Astrocyte (in vitro differentiated cells and primary cell): ENCODE measurements at regions not wholly inside any gene's neighbourhood (a gene's known extent, or its start where the extent isn't known, plus 50 kb on each side); places are given as distances from the start of the nearest gene placed in this dataset.
"Not testable (repeated sequence)": the region's sequence is repeated elsewhere in the genome, so short reads cannot be mapped to it uniquely, and the experiment has no call there.

Experiments used
- DNase-seq: peaks from one replicate; pipeline ENCODE4 v3.0.0-alpha.2; 2010; ENCODE audit warnings: low read depth
- FAIRE-seq: peaks from 2 replicates; lab custom pipeline; 2011; peaks lifted over from hg19 to GRCh38; lab: Jason Lieb, UNC
- H2AFZ ChIP-seq: 2 replicates; pipeline ENCODE4 v1.6.0; 2012; ENCODE audit warnings: low read depth, low read length, inconsistent platforms
- H3K27ac ChIP-seq: 2 replicates; pipeline ENCODE4 v1.5.1; 2011; ENCODE audit warnings: low read depth, low read length, inconsistent platforms
- H3K27me3 ChIP-seq: 2 replicates; pipeline ENCODE4 v1.6.0; 2011; ENCODE audit warnings: low read length, inconsistent platforms; ENCODE audit not compliant: insufficient read depth
- H3K36me3 ChIP-seq: 2 replicates; pipeline ENCODE4 v1.5.1; 2011; ENCODE audit warnings: low read length, inconsistent platforms; ENCODE audit not compliant: insufficient read depth
- H3K4me1 ChIP-seq: 2 replicates; pipeline ENCODE4 v1.5.1; 2011; ENCODE audit warnings: low read length, inconsistent platforms; ENCODE audit not compliant: insufficient read depth
- H3K4me2 ChIP-seq: 2 replicates; pipeline ENCODE4 v1.6.0; 2012; ENCODE audit warnings: low read length, inconsistent platforms
- H3K4me3 ChIP-seq: 2 replicates; pipeline ENCODE4 v1.5.1; 2011; ENCODE audit warnings: low read depth, mild to moderate bottlenecking, low read length, inconsistent platforms; ENCODE audit not compliant: insufficient read depth
- H3K79me2 ChIP-seq: 2 replicates; pipeline ENCODE4 v1.6.0; 2012; ENCODE audit warnings: mild to moderate bottlenecking, low read length, inconsistent platforms; ENCODE audit not compliant: insufficient read depth
- H3K9ac ChIP-seq: 2 replicates; pipeline ENCODE4 v1.6.0; 2012; ENCODE audit warnings: mild to moderate bottlenecking, low read length, inconsistent platforms
- H3K9me3 ChIP-seq: 2 replicates; pipeline ENCODE4 v1.5.1; 2012; ENCODE audit warnings: low read depth, mild to moderate bottlenecking, low read length, inconsistent platforms; ENCODE audit not compliant: insufficient read depth
- H4K20me1 ChIP-seq: 2 replicates; pipeline ENCODE4 v1.6.0; 2012; ENCODE audit warnings: low read length, inconsistent platforms; ENCODE audit not compliant: insufficient read depth
- H3K27ac Mint-ChIP-seq: one replicate; pipeline ENCODE4 v1.8.0; 2021; ENCODE audit warnings: mild to moderate bottlenecking, mixed read lengths; ENCODE audit not compliant: unreplicated experiment
- H3K27me3 Mint-ChIP-seq: one replicate; pipeline ENCODE4 v1.8.0; 2021; ENCODE audit warnings: low read depth, mixed read lengths; ENCODE audit not compliant: unreplicated experiment
- H3K36me3 Mint-ChIP-seq: one replicate; pipeline ENCODE4 v1.8.0; 2021; ENCODE audit warnings: low read depth, mixed read lengths; ENCODE audit not compliant: unreplicated experiment
- H3K4me1 Mint-ChIP-seq: one replicate; pipeline ENCODE4 v1.8.0; 2021; ENCODE audit warnings: low read depth, mixed read lengths; ENCODE audit not compliant: unreplicated experiment
- H3K4me3 Mint-ChIP-seq: one replicate; pipeline ENCODE4 v1.8.0; 2021; ENCODE audit warnings: mild to moderate bottlenecking, moderate library complexity, mixed read lengths; ENCODE audit not compliant: unreplicated experiment
- H3K9me3 Mint-ChIP-seq: one replicate; pipeline ENCODE4 v1.8.0; 2021; ENCODE audit warnings: mild to moderate bottlenecking, mixed read lengths; ENCODE audit not compliant: unreplicated experiment
- CTCF ChIP-seq: IDR thresholded peaks from 2 replicates; pipeline ENCODE4 v1.5.1; 2011; ENCODE audit warnings: low read depth, mild to moderate bottlenecking, inconsistent platforms, low read length, moderate library complexity; ENCODE audit not compliant: insufficient read depth
- EZH2 ChIP-seq: IDR thresholded peaks from 2 replicates; pipeline ENCODE4 v1.6.1; 2012; ENCODE audit warnings: mild to moderate bottlenecking, low read length, inconsistent platforms; ENCODE audit not compliant: insufficient read depth

GRCh38 chr13:85982102-85982501 is 182.9 kb upstream of the SLITRK6 start:
- H3K4me1 Mint-ChIP-seq = peaks cover 4% of the 10 kb centered on the region
- Histone ChIP-seq H3K9ac (no peak overlapping the region), H3K79me2 (no peaks in the 10 kb centered on the region), H3K4me2 (no peak overlapping the region), H3K4me1 (no peaks in the 10 kb centered on the region), H4K20me1 (no peaks in the 10 kb centered on the region), H3K27me3 (no peaks in the 10 kb centered on the region), H3K9me3 (no peaks in the 10 kb centered on the region), H3K27ac (no peak overlapping the region), H3K36me3 (no peaks in the 10 kb centered on the region), H2AFZ (no peak overlapping the region), H3K4me3 (no peak overlapping the region)
- no peak overlapping the region for H3K4me3 Mint-ChIP-seq
- FAIRE-seq = no peak
- no peak overlapping the region for H3K27ac Mint-ChIP-seq
- DNase-seq = no peak
- no peaks in the 10 kb centered on the region for H3K9me3 Mint-ChIP-seq
- TF ChIP-seq CTCF (no peak), EZH2 (no peak)
- H3K36me3 Mint-ChIP-seq = no peaks in the 10 kb centered on the region
- H3K27me3 Mint-ChIP-seq = no peaks in the 10 kb centered on the region

DNA sequence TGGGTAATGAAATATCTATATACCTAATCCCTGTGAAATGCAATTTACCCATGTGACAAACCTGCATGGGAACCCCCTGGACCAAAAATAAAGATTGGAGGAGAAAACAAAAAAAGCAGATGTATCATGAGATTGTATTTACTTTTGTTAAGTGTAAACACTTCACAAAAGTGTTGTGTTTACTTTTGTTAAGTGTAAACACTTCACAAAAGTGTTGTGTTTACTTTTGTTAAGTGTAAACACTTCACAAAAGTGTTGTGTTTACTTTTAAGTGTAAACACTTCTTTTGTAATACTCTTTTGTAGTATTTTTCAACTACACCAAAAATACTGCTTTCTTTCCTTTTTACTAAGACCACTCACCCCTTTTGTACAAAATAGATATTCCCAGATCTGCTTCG is 181.2 kb upstream of the SLITRK6 start:
- H3K36me3 ChIP-seq, H3K9ac ChIP-seq, H3K9me3 Mint-ChIP-seq, H2AFZ ChIP-seq, H3K36me3 Mint-ChIP-seq, H4K20me1 ChIP-seq, H3K79me2 ChIP-seq, H3K4me1 Mint-ChIP-seq, H3K27me3 Mint-ChIP-seq, H3K4me1 ChIP-seq, H3K27me3 ChIP-seq, H3K9me3 ChIP-seq, DNase-seq, H3K27ac ChIP-seq, H3K4me3 ChIP-seq, H3K4me2 ChIP-seq, H3K4me3 Mint-ChIP-seq, FAIRE-seq, H3K27ac Mint-ChIP-seq: not testable (repeated sequence)

DNA sequence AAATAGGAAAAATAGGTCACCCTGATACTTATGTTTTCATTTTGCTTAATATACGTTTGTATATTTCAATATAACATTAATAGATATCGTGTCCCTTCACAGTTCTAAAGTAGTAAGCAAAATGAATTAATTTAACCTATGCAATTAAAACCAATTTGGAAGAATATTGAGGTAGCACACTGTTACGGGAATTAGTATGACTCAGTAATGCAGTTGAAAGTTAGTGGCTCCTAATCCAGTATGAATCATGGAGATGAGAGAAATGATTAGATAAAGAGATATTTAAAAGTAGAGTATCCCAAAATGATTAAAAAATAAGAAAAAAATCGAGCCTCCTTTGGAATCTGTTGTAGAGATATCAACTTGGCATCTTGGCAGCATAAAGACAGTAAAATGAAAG is 177.0 kb upstream of the SLITRK6 start:
- Histone ChIP-seq H3K9me3 (no peaks in the 10 kb centered on the region), H3K27me3 (no peaks in the 10 kb centered on the region), H3K79me2 (no peaks in the 10 kb centered on the region), H3K9ac (no peak overlapping the region), H3K4me1 (peaks cover 4% of the 10 kb centered on the region), H2AFZ (no peak overlapping the region), H3K36me3 (no peaks in the 10 kb centered on the region), H4K20me1 (no peaks in the 10 kb centered on the region), H3K27ac (no peak overlapping the region), H3K4me3 (no peak overlapping the region), H3K4me2 (no peak overlapping the region)
- DNase-seq (no peak), FAIRE-seq (no peak)
- H3K4me3 Mint-ChIP-seq = no peak overlapping the region
- H3K27ac Mint-ChIP-seq = peak overlapping the region; percentile 16
- peaks cover 18% of the 10 kb centered on the region for H3K4me1 Mint-ChIP-seq
- no peaks in the 10 kb centered on the region for H3K36me3 Mint-ChIP-seq
- no peak for TF ChIP-seq CTCF
- no peak for TF ChIP-seq EZH2
- H3K9me3 Mint-ChIP-seq = no peaks in the 10 kb centered on the region
- H3K27me3 Mint-ChIP-seq = no peaks in the 10 kb centered on the region
